ENCODE measurements at regions not wholly inside any gene's neighbourhood (a gene's known extent, or its start where the extent isn't known, plus 50 kb on each side); places are given as distances from the start of the nearest gene placed in this dataset.

- TF ChIP-seq POLR2A (IDR thresholded peaks at IDR 0.05; ENCODE audit: low read length) (no peak), GATA1 (IDR thresholded peaks at IDR 0.05; ENCODE audit: low read depth, low read length) (no peak)
Measured at GRCh38 chr4:23631255-23631950, 258.4 kb downstream of the PPARGC1A start.

Measured in erythroblast (primary cell).